ENCODE measurements at regions not wholly inside any gene's neighbourhood (a gene's known extent, or its start where the extent isn't known, plus 50 kb on each side); places are given as distances from the start of the nearest gene placed in this dataset.

DNA sequence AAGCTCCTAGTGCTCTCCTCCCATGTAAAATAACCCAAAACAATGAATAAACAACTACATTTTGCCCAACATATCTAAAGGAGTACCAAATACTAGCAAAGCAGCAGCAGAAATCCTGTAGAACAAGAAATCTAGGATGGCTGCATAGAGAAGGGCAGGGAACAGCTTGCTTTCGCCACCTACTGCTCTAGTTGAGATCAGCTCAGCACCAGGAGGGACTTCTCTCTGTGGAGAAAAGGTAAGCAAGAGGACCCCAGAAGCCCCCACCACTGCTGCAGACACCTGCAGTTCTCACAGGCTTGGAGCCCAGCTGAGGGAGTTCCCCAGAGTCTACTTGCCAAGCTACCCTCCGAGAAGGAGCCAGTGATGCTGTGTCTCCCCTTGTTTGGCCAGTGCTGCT is 243.0 kb upstream of the CHST9 start:
- TF ChIP-seq, protein P1, sequence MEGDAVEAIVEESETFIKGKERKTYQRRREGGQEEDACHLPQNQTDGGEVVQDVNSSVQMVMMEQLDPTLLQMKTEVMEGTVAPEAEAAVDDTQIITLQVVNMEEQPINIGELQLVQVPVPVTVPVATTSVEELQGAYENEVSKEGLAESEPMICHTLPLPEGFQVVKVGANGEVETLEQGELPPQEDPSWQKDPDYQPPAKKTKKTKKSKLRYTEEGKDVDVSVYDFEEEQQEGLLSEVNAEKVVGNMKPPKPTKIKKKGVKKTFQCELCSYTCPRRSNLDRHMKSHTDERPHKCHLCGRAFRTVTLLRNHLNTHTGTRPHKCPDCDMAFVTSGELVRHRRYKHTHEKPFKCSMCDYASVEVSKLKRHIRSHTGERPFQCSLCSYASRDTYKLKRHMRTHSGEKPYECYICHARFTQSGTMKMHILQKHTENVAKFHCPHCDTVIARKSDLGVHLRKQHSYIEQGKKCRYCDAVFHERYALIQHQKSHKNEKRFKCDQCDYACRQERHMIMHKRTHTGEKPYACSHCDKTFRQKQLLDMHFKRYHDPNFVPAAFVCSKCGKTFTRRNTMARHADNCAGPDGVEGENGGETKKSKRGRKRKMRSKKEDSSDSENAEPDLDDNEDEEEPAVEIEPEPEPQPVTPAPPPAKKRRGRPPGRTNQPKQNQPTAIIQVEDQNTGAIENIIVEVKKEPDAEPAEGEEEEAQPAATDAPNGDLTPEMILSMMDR (IDR thresholded peaks at IDR 0.05), result no peak

DNA sequence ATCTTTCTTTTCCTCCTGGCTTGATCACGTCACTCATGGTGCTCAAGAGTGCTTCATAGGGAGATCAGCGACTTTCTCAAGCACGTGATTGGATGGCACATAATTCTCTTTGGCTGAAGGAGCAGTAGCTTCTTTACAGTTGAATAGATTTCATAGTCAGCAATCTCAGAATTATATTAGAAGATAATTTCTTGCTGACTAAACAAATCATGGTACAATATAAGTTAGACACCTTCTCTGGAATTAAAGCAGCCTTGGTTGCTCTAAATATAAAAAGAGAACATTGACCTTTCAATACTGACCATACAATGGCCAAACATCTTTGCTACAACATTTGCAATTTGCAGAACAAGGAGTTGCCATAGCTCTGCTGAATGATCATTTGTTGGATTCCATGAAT is 238.5 kb upstream of the CHST9 start:
- TF ChIP-seq, protein P1 (IDR thresholded peaks at IDR 0.05), result no peak
- no peak overlapping the region for H3K4me3 ChIP-seq

More for the DNA sequence above, 243.0 kb upstream of the CHST9 start:
- H3K27ac ChIP-seq, result no peak overlapping the region
- H3K4me3 ChIP-seq, result no peak overlapping the region
- no peaks in the 10 kb centered on the region for H3K9me3 ChIP-seq
- peak; percentile 28 for DNase-seq
- H3K36me3 ChIP-seq, result no peaks in the 10 kb centered on the region
- no peaks in the 10 kb centered on the region for H3K27me3 ChIP-seq
- ATAC-seq, result peak; percentile 17
- no peaks in the 10 kb centered on the region for H3K4me1 ChIP-seq
- intact Hi-C loops (cut with DNase I), result no loop called here

DNA sequence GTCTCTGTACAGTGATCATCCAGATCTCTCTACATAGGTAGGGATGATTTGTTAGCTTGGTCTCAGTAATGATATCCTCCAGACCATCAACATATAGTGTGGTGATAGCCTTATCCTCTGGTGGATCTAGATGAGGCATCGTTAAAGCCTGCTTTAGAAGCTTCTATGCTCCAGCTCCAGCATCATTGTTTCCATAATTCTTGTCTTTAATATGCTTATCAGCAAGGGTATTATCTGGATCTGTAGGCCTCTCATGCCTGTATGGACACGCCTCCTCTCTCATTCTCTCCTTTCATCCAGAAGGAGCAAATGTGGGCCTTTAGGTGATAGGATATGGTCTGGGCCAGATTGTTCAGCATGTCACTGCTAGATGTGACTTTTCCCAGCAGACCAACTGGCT is 234.5 kb upstream of the CHST9 start:
- no peaks in the 10 kb centered on the region for H3K9me3 ChIP-seq

More for the DNA sequence above, 238.5 kb upstream of the CHST9 start:
- Histone ChIP-seq H3K36me3 (no peaks in the 10 kb centered on the region), H3K9me3 (no peaks in the 10 kb centered on the region), H3K27me3 (no peaks in the 10 kb centered on the region), H3K27ac (no peak overlapping the region), H3K4me1 (no peaks in the 10 kb centered on the region)
- ATAC-seq (no peak), DNase-seq (no peak)
- intact Hi-C loops (cut with DNase I), result no loop called here

DNA sequence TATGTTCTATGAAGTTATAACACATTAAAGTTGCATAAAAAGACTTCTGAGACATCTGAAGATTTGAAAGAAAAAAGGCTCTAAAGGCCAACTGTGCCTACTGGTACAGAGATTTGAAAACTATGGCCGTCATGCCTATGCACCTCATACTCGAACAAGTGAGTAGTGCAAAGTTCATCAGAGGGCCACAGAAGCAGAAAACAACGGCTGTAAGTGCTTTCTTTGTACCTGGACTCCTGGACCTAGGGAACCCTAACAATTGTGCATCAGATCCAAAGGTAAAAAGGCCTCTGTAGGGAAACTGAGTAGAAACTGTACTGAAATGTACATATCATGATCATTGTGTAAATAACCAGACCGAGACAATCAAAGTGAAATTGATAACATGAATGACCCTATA is 230.4 kb upstream of the CHST9 start:
- Histone ChIP-seq H3K4me3 (no peak overlapping the region), H3K4me1 (no peaks in the 10 kb centered on the region), H3K27ac (no peak overlapping the region), H3K36me3 (no peaks in the 10 kb centered on the region), H3K27me3 (no peaks in the 10 kb centered on the region), H3K9me3 (no peaks in the 10 kb centered on the region)
- intact Hi-C loops (cut with DNase I), result no loop called here
- ATAC-seq (no peak), DNase-seq (no peak)
- TF ChIP-seq, protein P1 (IDR thresholded peaks at IDR 0.05), result no peak

More for the DNA sequence above, 234.5 kb upstream of the CHST9 start:
- intact Hi-C loops (cut with DNase I), result no loop called here
- DNase-seq (no peak), ATAC-seq (no peak)
- Histone ChIP-seq H3K27ac (no peak overlapping the region), H3K36me3 (no peaks in the 10 kb centered on the region), H3K27me3 (no peaks in the 10 kb centered on the region), H3K4me3 (no peak overlapping the region), H3K4me1 (no peaks in the 10 kb centered on the region)
- TF ChIP-seq, protein P1 (IDR thresholded peaks at IDR 0.05), result no peak

DNA sequence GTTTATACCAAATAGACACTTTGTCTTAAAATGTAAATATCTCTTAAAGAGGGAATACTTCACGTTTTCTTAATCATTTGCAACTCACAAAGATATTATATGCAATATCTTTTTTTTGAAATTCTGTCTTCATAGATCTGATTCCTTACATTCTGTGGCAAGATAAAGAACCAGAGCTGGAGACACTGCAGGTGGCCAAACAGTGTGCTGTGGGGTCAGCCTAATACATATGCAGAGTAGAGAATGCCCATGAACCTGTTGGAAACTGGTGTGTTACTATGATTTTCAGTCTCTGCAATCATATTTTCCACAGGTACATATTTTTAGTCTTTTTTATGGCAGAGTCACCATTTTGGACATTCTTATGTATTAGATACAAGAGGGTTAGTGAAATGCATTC is 229.6 kb upstream of the CHST9 start:
- intact Hi-C loops (cut with DNase I), result no loop called here
- TF ChIP-seq, protein P1 (IDR thresholded peaks at IDR 0.05), result no peak
- Histone ChIP-seq H3K4me3 (no peak overlapping the region), H3K36me3 (no peaks in the 10 kb centered on the region), H3K27me3 (no peaks in the 10 kb centered on the region), H3K27ac (no peak overlapping the region), H3K4me1 (no peaks in the 10 kb centered on the region), H3K9me3 (no peaks in the 10 kb centered on the region)
- DNase-seq (no peak), ATAC-seq (no peak)
